ENCODE measurements at regions not wholly inside any gene's neighbourhood (a gene's known extent, or its start where the extent isn't known, plus 50 kb on each side); places are given as distances from the start of the nearest gene placed in this dataset.

DNA sequence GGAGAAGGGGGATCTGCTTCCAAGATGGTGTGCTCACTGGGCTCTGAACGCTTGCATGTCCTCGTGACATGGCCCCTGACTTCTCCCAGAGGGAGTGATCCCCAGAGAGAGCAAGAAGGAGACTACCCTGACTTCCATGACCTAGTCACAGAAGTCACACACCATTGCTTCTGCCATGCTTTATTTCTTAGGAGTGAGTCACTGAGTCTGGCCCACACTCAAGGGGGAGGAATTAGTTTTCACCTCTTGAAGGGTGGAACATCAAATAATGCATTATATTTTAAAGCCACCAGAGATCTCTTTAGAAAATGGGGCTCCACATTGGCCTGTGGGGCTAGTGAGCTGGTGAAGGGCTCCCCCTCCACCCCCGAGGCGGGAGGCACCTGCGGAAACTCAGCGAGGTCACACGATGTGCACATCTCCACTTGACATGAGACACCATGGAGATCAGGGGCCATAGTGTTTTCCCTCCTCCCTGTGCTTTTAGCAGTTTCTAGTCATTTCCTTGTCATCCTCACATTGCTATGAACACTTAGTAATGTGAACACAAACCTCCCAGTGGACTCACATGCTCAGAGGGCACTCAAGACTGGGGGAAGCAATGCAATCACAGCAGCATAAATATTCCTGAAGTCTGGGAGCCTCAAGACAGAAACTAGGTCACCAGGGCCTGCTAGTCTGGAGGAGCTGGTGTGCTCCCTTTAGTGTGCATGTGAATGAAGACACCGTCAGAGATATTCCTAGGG lies 87.4 kb upstream of the FZD10 start:
- no peak overlapping the region for H3K14ac ChIP-seq (ENCODE audit: insufficient read length)
- POLR2A ChIA-PET (ENCODE audit: partially characterized antibody), result no interaction called here
- no peak overlapping the region for H3K4ac ChIP-seq (replicated peaks; ENCODE audit: insufficient read length, low read depth, low read length)
- no peaks in the 10 kb centered on the region for H3K79me2 ChIP-seq (ENCODE audit: control insufficient read depth in 1 of 2, insufficient read depth in 2 of 2, low read length in 2 of 2)
- 81% methylated on average over 8 of the region's 8 CpGs; no CpG with 5 or more reads in 1 of the 2 experiments for WGBS, 2 experiments (ENCODE audit: extremely low coverage in 1 of 2, insufficient coverage in 1 of 2, insufficient read length in 1 of 2, insufficient replicate concordance in 2 of 2, low coverage in 1 of 2, low lambda C conversion rate in 2 of 2, missing lambda C conversion rate in 1 of 2)
- H3K9me3 ChIP-seq (ENCODE audit: insufficient read depth in 2 of 2, low read depth in 1 of 2, low read length in 1 of 2), result no peaks in the 10 kb centered on the region; a peak in 1 of 4 replicates
- H2BK15ac ChIP-seq (ENCODE audit: low read length), result no peak overlapping the region; the same call in 1 of the 2 replicates
- no peak overlapping the region for H2BK12ac ChIP-seq (ENCODE audit: low read depth, low read length)
- peaks cover 2 to 12% (median 5%) of the 10 kb centered on the region in 4 experiments; a peak in 6 of 7 replicates for H3K4me1 ChIP-seq (replicated peaks in 1 of 4; ENCODE audit: control insufficient read depth in 3 of 4, insufficient read depth in 4 of 4, low read length in 3 of 4)
- no peaks in the 10 kb centered on the region for H3K79me1 ChIP-seq (ENCODE audit: low read depth, low read length)
- H4K20me1 ChIP-seq (replicated peaks in 1 of 2; ENCODE audit: control insufficient read depth in 1 of 2, insufficient read depth in 2 of 2, low read length in 2 of 2), result no peaks in the 10 kb centered on the region
- H3K23ac ChIP-seq (ENCODE audit: insufficient read length), result no peak overlapping the region
- no peak overlapping the region for H3K27ac ChIP-seq (ENCODE audit: low read depth, low read length)
- no peak overlapping the region for H2BK5ac ChIP-seq (ENCODE audit: low read depth, low read length)
- H2AK5ac ChIP-seq (ENCODE audit: low read depth, low read length), result no peak overlapping the region
- no peak overlapping the region for H3K18ac ChIP-seq (ENCODE audit: extremely low read depth, low read length)
- no peaks in the 10 kb centered on the region for H3K36me3 ChIP-seq (ENCODE audit: control insufficient read depth in 2 of 4, insufficient read depth in 4 of 4, low read length in 3 of 4)
- no peak overlapping the region for H2BK120ac ChIP-seq (replicated peaks; ENCODE audit: low read depth, low read length)
- no peak overlapping the region for H3K56ac ChIP-seq (replicated peaks; ENCODE audit: insufficient read length, low read depth, low read length)
- no peak for DNase-seq (ENCODE audit: low read depth in 1 of 2, low spot score in 2 of 2)
- peaks cover 0 to 24% (median 19%) of the 10 kb centered on the region in 4 experiments; a peak in 6 of 7 replicates for H3K27me3 ChIP-seq (replicated peaks in 1 of 4; ENCODE audit: control insufficient read depth in 3 of 4, extremely low read depth in 1 of 4, insufficient read depth in 3 of 4, low read length in 3 of 4)
- no peak overlapping the region for H3K9ac ChIP-seq (replicated peaks in 1 of 4; ENCODE audit: extremely low read depth in 1 of 4, low read depth in 3 of 4, low read length in 3 of 4)
- no peak overlapping the region for H2AFZ ChIP-seq (ENCODE audit: low read length)
- peak overlapping the region; percentile 13 for H4K91ac ChIP-seq (replicated peaks; ENCODE audit: insufficient read length, low read length)
- H3K4me3 ChIP-seq (ENCODE audit: extremely low read depth in 1 of 4, insufficient read depth in 2 of 4, low read depth in 3 of 4, low read length in 4 of 4), result no peak overlapping the region
- TF ChIP-seq, protein P1, sequence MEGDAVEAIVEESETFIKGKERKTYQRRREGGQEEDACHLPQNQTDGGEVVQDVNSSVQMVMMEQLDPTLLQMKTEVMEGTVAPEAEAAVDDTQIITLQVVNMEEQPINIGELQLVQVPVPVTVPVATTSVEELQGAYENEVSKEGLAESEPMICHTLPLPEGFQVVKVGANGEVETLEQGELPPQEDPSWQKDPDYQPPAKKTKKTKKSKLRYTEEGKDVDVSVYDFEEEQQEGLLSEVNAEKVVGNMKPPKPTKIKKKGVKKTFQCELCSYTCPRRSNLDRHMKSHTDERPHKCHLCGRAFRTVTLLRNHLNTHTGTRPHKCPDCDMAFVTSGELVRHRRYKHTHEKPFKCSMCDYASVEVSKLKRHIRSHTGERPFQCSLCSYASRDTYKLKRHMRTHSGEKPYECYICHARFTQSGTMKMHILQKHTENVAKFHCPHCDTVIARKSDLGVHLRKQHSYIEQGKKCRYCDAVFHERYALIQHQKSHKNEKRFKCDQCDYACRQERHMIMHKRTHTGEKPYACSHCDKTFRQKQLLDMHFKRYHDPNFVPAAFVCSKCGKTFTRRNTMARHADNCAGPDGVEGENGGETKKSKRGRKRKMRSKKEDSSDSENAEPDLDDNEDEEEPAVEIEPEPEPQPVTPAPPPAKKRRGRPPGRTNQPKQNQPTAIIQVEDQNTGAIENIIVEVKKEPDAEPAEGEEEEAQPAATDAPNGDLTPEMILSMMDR (IDR thresholded peaks at IDR 0.05; ENCODE audit: control extremely low read depth in 1 of 3, insufficient read depth in 1 of 3, low read depth in 1 of 3, low read length in 3 of 3), result no peak
- TF ChIP-seq ASH2L (IDR thresholded peaks at IDR 0.05; ENCODE audit: low read length) (no peak), SIN3A (conservative IDR thresholded peaks at IDR 0.05 in 1 of 2, IDR thresholded peaks at IDR 0.05 in 1 of 2; ENCODE audit: low read depth in 1 of 2, low read length in 2 of 2) (no peak), CHD1 (IDR thresholded peaks at IDR 0.05; ENCODE audit: low read depth, low read length) (no peak), YY1 (IDR thresholded peaks at IDR 0.05; ENCODE audit: low read depth, low read length) (no peak), JUN (IDR thresholded peaks at IDR 0.05; ENCODE audit: low read depth, low read length) (no peak), GTF2F1 (IDR thresholded peaks at IDR 0.05; ENCODE audit: borderline replicate concordance, low read depth, low read length) (no peak), SP4 (IDR thresholded peaks at IDR 0.05; ENCODE audit: low read length) (no peak)
- TF ChIP-seq, protein P2, sequence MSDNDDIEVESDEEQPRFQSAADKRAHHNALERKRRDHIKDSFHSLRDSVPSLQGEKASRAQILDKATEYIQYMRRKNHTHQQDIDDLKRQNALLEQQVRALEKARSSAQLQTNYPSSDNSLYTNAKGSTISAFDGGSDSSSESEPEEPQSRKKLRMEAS (IDR thresholded peaks at IDR 0.05), result no peak
- H3K23me2 ChIP-seq (ENCODE audit: low read depth, low read length), result no peaks in the 10 kb centered on the region
- H4K8ac ChIP-seq (ENCODE audit: extremely low read depth, insufficient read depth, low read length), result no peak overlapping the region
- no peak overlapping the region for H4K5ac ChIP-seq (ENCODE audit: insufficient read length, low read depth, low read length)
- H2BK20ac ChIP-seq (ENCODE audit: low read length), result no peak overlapping the region
- CTCF ChIA-PET (ENCODE audit: partially characterized antibody), result interaction anchor here (0.6 to 1.8 kb wide), 6 partner anchors 9 to 260 kb away, joined by 3 to 8 read pairs (median 3); no protein-coding TSS in a partner anchor
- FAIRE-seq, result no peak
- H3K4me2 ChIP-seq (ENCODE audit: insufficient read depth in 1 of 2, low read depth in 2 of 2, low read length in 2 of 2), result no peak overlapping the region; a peak in 1 of 4 replicates

Measured in H1 (cell line).